Neural progenitor cell (in vitro differentiated cells): ENCODE measurements at regions not wholly inside any gene's neighbourhood (a gene's known extent, or its start where the extent isn't known, plus 50 kb on each side); places are given as distances from the start of the nearest gene placed in this dataset.

ENCODE experiments used
- DNase-seq: peaks from one replicate; pipeline ENCODE4 v3.0.0-alpha.2; 2016; ENCODE audit warnings: low spot score
- H2AFZ ChIP-seq: fragments of 200-600 bp; sonication (generic); replicated peaks from 2 replicates; pipeline ENCODE4 v1.6.1; 2016; ENCODE audit warnings: antibody characterized with exemption
- H3F3A ChIP-seq: fragments of 200-600 bp; sonication (generic); 2 replicates; pipeline ENCODE4 v1.6.1; 2016; ENCODE audit warnings: antibody characterized with exemption, low read depth
- H3K27ac ChIP-seq: fragments of 200-600 bp; sonication (generic); 2 replicates; pipeline ENCODE4 v1.5.1; 2016; ENCODE audit warnings: mild to moderate bottlenecking
- H3K27me3 ChIP-seq: fragments of 200-600 bp; sonication (generic); 2 replicates; pipeline ENCODE4 v1.6.1; 2016; ENCODE audit warnings: mild to moderate bottlenecking, moderate library complexity
- H3K36me3 ChIP-seq: fragments of 200-600 bp; sonication (generic); 2 replicates; pipeline ENCODE4 v1.5.1; 2016
- H3K4me1 ChIP-seq: fragments of 200-600 bp; sonication (generic); 2 replicates; pipeline ENCODE4 v1.6.1; 2016; ENCODE audit warnings: mixed run types
- H3K4me2 ChIP-seq: fragments of 200-600 bp; sonication (generic); 2 replicates; pipeline ENCODE4 v1.6.1; 2016
- H3K4me3 ChIP-seq: fragments of 200-600 bp; sonication (generic); 2 replicates; pipeline ENCODE4 v1.5.1; 2016
- H3K79me2 ChIP-seq: fragments of 200-600 bp; sonication (generic); 2 replicates; pipeline ENCODE4 v1.6.1; 2016; ENCODE audit warnings: low read depth
- H3K9ac ChIP-seq: fragments of 200-600 bp; sonication (generic); 2 replicates; pipeline ENCODE4 v1.6.1; 2016
- H3K9me3 ChIP-seq: fragments of 200-600 bp; sonication (generic); 2 replicates; pipeline ENCODE4 v1.5.1; 2016; ENCODE audit warnings: low read depth
- H4K20me1 ChIP-seq: fragments of 200-600 bp; sonication (generic); 2 replicates; pipeline ENCODE4 v1.6.1; 2016; ENCODE audit warnings: low read depth
- H3K27ac Mint-ChIP-seq: 3 replicates; pipeline ENCODE4 v1.8.0; 2021; ENCODE audit warnings: mixed read lengths
- H3K27me3 Mint-ChIP-seq: 2 replicates; pipeline ENCODE4 v1.8.0; 2022; ENCODE audit warnings: low read depth, mild to moderate bottlenecking, inconsistent platforms, moderate library complexity, mixed read lengths; ENCODE audit not compliant: insufficient read depth
- H3K36me3 Mint-ChIP-seq: 3 replicates; pipeline ENCODE4 v1.8.0; 2021; ENCODE audit warnings: mixed read lengths
- H3K4me1 Mint-ChIP-seq: 3 replicates; pipeline ENCODE4 v1.8.0; 2021; ENCODE audit warnings: mixed read lengths
- H3K4me3 Mint-ChIP-seq: 3 replicates; pipeline ENCODE4 v1.8.0; 2021; ENCODE audit warnings: mild to moderate bottlenecking, moderate library complexity, mixed read lengths
- H3K9me3 Mint-ChIP-seq: 3 replicates; pipeline ENCODE4 v1.8.0; 2020; ENCODE audit warnings: mixed read lengths
- CTCF ChIP-seq: fragments of 200-600 bp; sonication (generic); IDR thresholded peaks from 2 replicates; pipeline ENCODE4 v1.5.1; 2017; ENCODE audit warnings: antibody characterized with exemption, mild to moderate bottlenecking
- EZH2 ChIP-seq: fragments of 200-600 bp; sonication (generic); IDR thresholded peaks from 2 replicates; pipeline ENCODE4 v1.6.1; 2017; ENCODE audit warnings: antibody characterized with exemption, mild to moderate bottlenecking, moderate library complexity
- EZH2phosphoT487 ChIP-seq: fragments of 200-600 bp; sonication (generic); IDR thresholded peaks from 2 replicates; pipeline ENCODE4 v1.6.1; 2017; ENCODE audit warnings: antibody characterized with exemption

GRCh38 chr4:120525106-120525505 lies 397.4 kb downstream of the PRDM5 start:
- peaks cover 3% of the 10 kb centered on the region for H3K27me3 Mint-ChIP-seq
- H3K4me2 ChIP-seq = no peak overlapping the region
- H3K36me3 ChIP-seq = no peaks in the 10 kb centered on the region
- peaks cover 2% of the 10 kb centered on the region for H3K36me3 Mint-ChIP-seq
- DNase-seq = no peak
- no peak overlapping the region for H2AFZ ChIP-seq
- H3K9ac ChIP-seq = no peak overlapping the region
- H3K79me2 ChIP-seq = no peaks in the 10 kb centered on the region
- H4K20me1 ChIP-seq = no peaks in the 10 kb centered on the region
- H3K9me3 ChIP-seq = no peaks in the 10 kb centered on the region
- H3K4me3 ChIP-seq = no peak overlapping the region
- H3K9me3 Mint-ChIP-seq = peaks cover 2% of the 10 kb centered on the region
- TF ChIP-seq EZH2phosphoT487 (no peak), CTCF (no peak), EZH2 (no peak)
- no peak overlapping the region for H3K27ac ChIP-seq
- no peaks in the 10 kb centered on the region for H3F3A ChIP-seq
- peaks cover 8% of the 10 kb centered on the region for H3K4me1 Mint-ChIP-seq
- no peak overlapping the region for H3K4me3 Mint-ChIP-seq
- no peaks in the 10 kb centered on the region for H3K27me3 ChIP-seq
- peaks cover 6% of the 10 kb centered on the region for H3K4me1 ChIP-seq
- no peak overlapping the region for H3K27ac Mint-ChIP-seq

- H3K4me2 ChIP-seq = no peak overlapping the region
- H2AFZ ChIP-seq = peak overlapping the region; percentile 65
- Mint-ChIP-seq H3K27me3 (peaks cover 3% of the 10 kb centered on the region), H3K27ac (peak overlapping the region; percentile 21), H3K9me3 (peaks cover 2% of the 10 kb centered on the region), H3K4me1 (peaks cover 8% of the 10 kb centered on the region), H3K36me3 (peaks cover 2% of the 10 kb centered on the region), H3K4me3 (no peak overlapping the region)
- peaks cover 6% of the 10 kb centered on the region for H3K4me1 ChIP-seq
- no peaks in the 10 kb centered on the region for H3K27me3 ChIP-seq
- H3K9ac ChIP-seq = no peak overlapping the region
- no peaks in the 10 kb centered on the region for H4K20me1 ChIP-seq
- no peak overlapping the region for H3K4me3 ChIP-seq
- no peak for TF ChIP-seq EZH2
- no peak for TF ChIP-seq EZH2phosphoT487
- no peak for TF ChIP-seq CTCF
- no peaks in the 10 kb centered on the region for H3F3A ChIP-seq
- H3K9me3 ChIP-seq = no peaks in the 10 kb centered on the region
- H3K36me3 ChIP-seq = no peaks in the 10 kb centered on the region
- no peak for DNase-seq
- H3K27ac ChIP-seq = no peak overlapping the region
- H3K79me2 ChIP-seq = no peaks in the 10 kb centered on the region
These were observed 398.3 kb downstream of the PRDM5 start for GRCh38 chr4:120524237-120524636.

GRCh38 chr4:120520761-120521160 lies 401.8 kb downstream of the PRDM5 start:
- H3K79me2 ChIP-seq = no peaks in the 10 kb centered on the region
- no peaks in the 10 kb centered on the region for H4K20me1 ChIP-seq
- no peak overlapping the region for H2AFZ ChIP-seq
- Mint-ChIP-seq H3K4me3 (no peak overlapping the region), H3K9me3 (no peaks in the 10 kb centered on the region), H3K4me1 (peaks cover 8% of the 10 kb centered on the region), H3K36me3 (no peaks in the 10 kb centered on the region), H3K27ac (no peak overlapping the region), H3K27me3 (peaks cover 3% of the 10 kb centered on the region)
- no peak for DNase-seq
- H3K27ac ChIP-seq = no peak overlapping the region
- no peaks in the 10 kb centered on the region for H3K9me3 ChIP-seq
- H3K4me2 ChIP-seq = no peak overlapping the region
- H3K4me1 ChIP-seq = peaks cover 15% of the 10 kb centered on the region
- no peaks in the 10 kb centered on the region for H3K36me3 ChIP-seq
- H3K4me3 ChIP-seq = no peak overlapping the region
- H3K27me3 ChIP-seq = no peaks in the 10 kb centered on the region
- TF ChIP-seq CTCF (no peak), EZH2 (no peak), EZH2phosphoT487 (no peak)
- H3K9ac ChIP-seq = no peak overlapping the region
- no peaks in the 10 kb centered on the region for H3F3A ChIP-seq

GRCh38 chr4:120517966-120518365 lies 404.6 kb downstream of the PRDM5 start:
- Histone ChIP-seq H3K27ac (no peak overlapping the region), H3K4me2 (no peak overlapping the region), H3F3A (no peaks in the 10 kb centered on the region), H3K36me3 (no peaks in the 10 kb centered on the region), H3K4me3 (no peak overlapping the region), H3K9ac (no peak overlapping the region), H3K4me1 (peaks cover 10% of the 10 kb centered on the region), H3K79me2 (no peaks in the 10 kb centered on the region), H2AFZ (peak overlapping the region; percentile 65), H3K27me3 (no peaks in the 10 kb centered on the region), H3K9me3 (no peaks in the 10 kb centered on the region), H4K20me1 (no peaks in the 10 kb centered on the region)
- DNase-seq = no peak
- Mint-ChIP-seq H3K9me3 (peaks cover 10% of the 10 kb centered on the region), H3K4me3 (no peak overlapping the region), H3K36me3 (peaks cover 1% of the 10 kb centered on the region), H3K4me1 (no peaks in the 10 kb centered on the region), H3K27ac (no peak overlapping the region), H3K27me3 (no peaks in the 10 kb centered on the region)
- TF ChIP-seq CTCF (no peak), EZH2 (no peak), EZH2phosphoT487 (no peak)
